Mesendoderm (in vitro differentiated cells): ENCODE measurements at regions not wholly inside any gene's neighbourhood (a gene's known extent, or its start where the extent isn't known, plus 50 kb on each side); places are given as distances from the start of the nearest gene placed in this dataset.

ENCODE experiments used
- DNase-seq: peaks from one replicate; pipeline ENCODE4 v3.0.0; 2013
- H2AK5ac ChIP-seq: 2 replicates; pipeline ENCODE4 v1.6.1; 2013; ENCODE audit warnings: low read length, inconsistent platforms
- H2BK120ac ChIP-seq: 2 replicates; pipeline ENCODE4 v1.6.1; 2013; ENCODE audit warnings: low read depth, mild to moderate bottlenecking, low read length, moderate library complexity, mixed read lengths
- H2BK15ac ChIP-seq: replicated peaks from 2 replicates; pipeline ENCODE4 v1.6.1; 2013; ENCODE audit warnings: low read depth, mild to moderate bottlenecking, moderate library complexity
- H2BK5ac ChIP-seq: 2 replicates; pipeline ENCODE4 v1.6.1; 2013; ENCODE audit warnings: low read length, inconsistent platforms
- H3K18ac ChIP-seq: 2 replicates; pipeline ENCODE4 v1.6.1; 2013; ENCODE audit warnings: mild to moderate bottlenecking, low read length, mixed read lengths
- H3K23ac ChIP-seq: one replicate; pipeline ENCODE4 v1.6.1; 2013; ENCODE audit warnings: low read length
- H3K27ac ChIP-seq: 2 replicates; pipeline ENCODE4 v1.5.1; 2013; ENCODE audit warnings: low read depth, mild to moderate bottlenecking, inconsistent platforms, low read length, moderate library complexity
- H3K27me3 ChIP-seq: 2 replicates; pipeline ENCODE4 v1.6.1; 2013; ENCODE audit warnings: low read length, control low read depth, mild to moderate bottlenecking, inconsistent platforms; ENCODE audit not compliant: insufficient read depth, poor library complexity
- H3K36me3 ChIP-seq: 2 replicates; pipeline ENCODE4 v1.6.1; 2013; ENCODE audit warnings: low read length, inconsistent platforms; ENCODE audit not compliant: control insufficient read depth, insufficient read depth
- H3K4ac ChIP-seq: one replicate; pipeline ENCODE4 v1.6.1; 2013; ENCODE audit warnings: low read depth, mild to moderate bottlenecking, low read length, moderate library complexity
- H3K4me1 ChIP-seq: 2 replicates; pipeline ENCODE4 v1.6.1; 2013; ENCODE audit warnings: low read depth, low read length, inconsistent platforms; ENCODE audit not compliant: control insufficient read depth
- H3K4me2 ChIP-seq: 2 replicates; pipeline ENCODE4 v1.6.1; 2013; ENCODE audit warnings: low read length
- H3K4me3 ChIP-seq: 2 replicates; pipeline ENCODE4 v1.5.1; 2013; ENCODE audit warnings: mild to moderate bottlenecking, low read length
- H3K56ac ChIP-seq: one replicate; pipeline ENCODE4 v1.6.1; 2013; ENCODE audit warnings: low read length
- H3K79me1 ChIP-seq: 2 replicates; pipeline ENCODE4 v1.6.1; 2013; ENCODE audit warnings: low read length, inconsistent platforms
- H3K79me2 ChIP-seq: 2 replicates; pipeline ENCODE4 v1.6.1; 2013; ENCODE audit warnings: mild to moderate bottlenecking, low read length; ENCODE audit not compliant: control insufficient read depth, insufficient read depth
- H3K9ac ChIP-seq: 2 replicates; pipeline ENCODE4 v1.6.1; 2013; ENCODE audit warnings: low read length, inconsistent platforms
- H4K5ac ChIP-seq: one replicate; pipeline ENCODE4 v1.6.1; 2013; ENCODE audit warnings: low read length
- H4K8ac ChIP-seq: one replicate; pipeline ENCODE4 v1.6.1; 2013; ENCODE audit warnings: low read depth, mild to moderate bottlenecking, control low read depth, low read length, moderate library complexity
- WGBS: extraction: QIAGEN DNeasy Blood & Tissue Kit; methylation state at CpG from one replicate; pipeline ENCODE4 v1.1.7; 2013; ENCODE audit warnings: low lambda C conversion rate, missing lambda C conversion rate; ENCODE audit not compliant: insufficient coverage; ENCODE audit errors: extremely low coverage; 5-methylcytosine and 5-hydroxymethylcytosine counted together

DNA sequence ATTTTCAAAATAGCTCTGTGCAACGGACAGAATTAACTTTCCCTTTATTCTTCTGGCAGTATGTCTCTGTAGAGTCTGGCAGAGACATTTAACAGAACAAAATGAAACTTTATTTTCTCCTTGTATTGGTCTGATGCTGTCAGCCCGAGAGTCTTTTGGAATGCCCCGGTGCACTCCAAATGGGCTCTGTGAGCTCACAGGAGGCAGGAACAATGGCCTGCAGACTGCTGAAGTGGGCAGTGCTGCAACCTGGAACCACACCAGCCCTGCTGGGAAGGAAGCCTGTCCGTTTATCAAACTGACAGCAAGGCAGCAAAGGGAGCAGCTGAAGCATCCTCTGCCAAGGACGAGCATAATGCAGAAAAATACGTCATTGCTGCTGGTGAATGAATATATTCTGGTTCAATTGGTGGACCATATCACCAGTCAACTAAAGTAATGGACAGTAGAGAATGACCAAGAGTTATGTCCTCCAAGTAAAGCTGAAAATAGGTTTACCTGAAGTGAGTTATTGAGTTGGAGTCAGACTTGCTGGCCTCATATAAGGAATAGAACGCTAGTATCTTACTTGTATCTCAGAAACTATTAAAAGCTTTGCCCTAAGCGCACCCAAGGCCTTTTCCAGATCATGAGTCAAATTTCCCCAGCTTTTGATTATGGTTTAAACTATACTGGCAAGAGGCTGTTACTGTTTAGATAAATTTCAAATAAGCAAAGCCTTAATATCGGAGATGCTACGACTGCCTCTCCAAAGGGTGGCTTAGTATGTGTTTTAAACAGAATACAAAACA lies 207.6 kb upstream of the TANK start:
- DNase-seq: no peak
- Histone ChIP-seq H3K4me2 (no peak overlapping the region), H2BK15ac (no peak overlapping the region), H3K9ac (no peak overlapping the region), H4K8ac (no peak overlapping the region), H3K23ac (no peak overlapping the region), H3K56ac (no peak overlapping the region), H4K5ac (no peak overlapping the region), H3K18ac (no peak overlapping the region), H2AK5ac (no peak overlapping the region), H3K79me1 (no peaks in the 10 kb centered on the region), H3K36me3 (no peaks in the 10 kb centered on the region), H3K79me2 (no peaks in the 10 kb centered on the region), H2BK120ac (no peak overlapping the region), H3K4ac (no peak overlapping the region), H3K4me3 (no peak overlapping the region), H3K27ac (no peak overlapping the region), H3K4me1 (no peaks in the 10 kb centered on the region), H3K27me3 (no peaks in the 10 kb centered on the region), H2BK5ac (no peak overlapping the region)
- no CpG with 5 or more reads among the region's 10 CpGs for WGBS

DNA sequence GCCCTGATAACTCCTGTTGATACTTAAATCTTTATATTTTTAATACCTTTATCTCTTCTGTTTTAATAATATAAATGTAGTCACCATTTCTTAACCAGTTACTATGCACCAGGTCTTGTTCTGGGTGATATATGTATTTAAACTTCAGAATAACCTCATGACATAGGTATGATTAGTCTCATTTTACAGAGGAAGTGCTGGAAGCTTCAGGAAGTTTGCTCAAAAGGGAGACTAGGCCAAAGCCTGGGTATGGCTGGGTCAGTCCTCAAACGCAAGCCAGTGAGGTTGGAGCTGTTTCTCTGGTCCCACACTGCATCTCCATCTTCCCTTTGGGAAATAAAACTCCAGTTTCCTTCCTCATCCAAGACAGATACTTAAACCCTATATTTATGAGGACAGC lies 204.7 kb upstream of the TANK start:
- Histone ChIP-seq H3K18ac (no peak overlapping the region), H3K4me1 (no peaks in the 10 kb centered on the region), H3K4ac (no peak overlapping the region), H2BK5ac (no peak overlapping the region), H3K56ac (no peak overlapping the region), H2BK120ac (no peak overlapping the region), H2BK15ac (no peak overlapping the region), H4K8ac (no peak overlapping the region), H3K27ac (no peak overlapping the region), H3K4me3 (no peak overlapping the region), H4K5ac (no peak overlapping the region), H3K36me3 (no peaks in the 10 kb centered on the region), H3K23ac (no peak overlapping the region), H3K4me2 (no peak overlapping the region), H3K27me3 (no peaks in the 10 kb centered on the region), H3K79me2 (no peaks in the 10 kb centered on the region), H3K79me1 (no peaks in the 10 kb centered on the region), H2AK5ac (no peak overlapping the region), H3K9ac (no peak overlapping the region)
- no CpG with 5 or more reads among the region's 1 CpG for WGBS
- DNase-seq: no peak

GRCh38 chr2:160956243-160956802 lies 203.9 kb upstream of the TANK start:
- Histone ChIP-seq H3K23ac (no peak overlapping the region), H3K27me3 (no peaks in the 10 kb centered on the region), H3K4me1 (no peaks in the 10 kb centered on the region), H2BK120ac (no peak overlapping the region), H3K4me3 (no peak overlapping the region), H3K9ac (no peak overlapping the region), H3K18ac (no peak overlapping the region), H3K36me3 (no peaks in the 10 kb centered on the region), H2AK5ac (no peak overlapping the region), H3K79me1 (no peaks in the 10 kb centered on the region), H3K4ac (no peak overlapping the region), H3K79me2 (no peaks in the 10 kb centered on the region), H4K8ac (no peak overlapping the region), H4K5ac (no peak overlapping the region), H2BK5ac (no peak overlapping the region), H3K4me2 (no peak overlapping the region), H3K56ac (no peak overlapping the region), H3K27ac (no peak overlapping the region), H2BK15ac (no peak overlapping the region)
- DNase-seq: no peak
- no CpG with 5 or more reads among the region's 6 CpGs for WGBS

- Histone ChIP-seq H3K18ac (no peak overlapping the region), H4K8ac (no peak overlapping the region), H3K79me1 (no peaks in the 10 kb centered on the region), H2BK15ac (no peak overlapping the region), H2BK120ac (no peak overlapping the region), H3K27me3 (no peaks in the 10 kb centered on the region), H3K56ac (no peak overlapping the region), H3K4me2 (no peak overlapping the region), H3K9ac (no peak overlapping the region), H3K4me3 (no peak overlapping the region), H3K4me1 (no peaks in the 10 kb centered on the region), H2AK5ac (no peak overlapping the region), H4K5ac (no peak overlapping the region), H3K27ac (no peak overlapping the region), H3K79me2 (no peaks in the 10 kb centered on the region), H2BK5ac (no peak overlapping the region), H3K23ac (no peak overlapping the region), H3K4ac (no peak overlapping the region), H3K36me3 (no peaks in the 10 kb centered on the region)
- DNase-seq: no peak
- no CpG with 5 or more reads among the region's 3 CpGs for WGBS
These were observed 196.3 kb upstream of the TANK start for GRCh38 chr2:160963957-160964356.

- H3K27ac ChIP-seq: no peak overlapping the region
- no peaks in the 10 kb centered on the region for H3K4me1 ChIP-seq
- no peaks in the 10 kb centered on the region for H3K79me1 ChIP-seq
- H3K4ac ChIP-seq: no peak overlapping the region
- H2BK15ac ChIP-seq: no peak overlapping the region
- H3K56ac ChIP-seq: no peak overlapping the region
- H2BK5ac ChIP-seq: no peak overlapping the region
- no peak overlapping the region for H2AK5ac ChIP-seq
- H3K23ac ChIP-seq: no peak overlapping the region
- no peak overlapping the region for H4K8ac ChIP-seq
- H3K4me3 ChIP-seq: no peak overlapping the region
- H4K5ac ChIP-seq: no peak overlapping the region
- no peaks in the 10 kb centered on the region for H3K27me3 ChIP-seq
- no CpG with 5 or more reads among the region's 6 CpGs for WGBS
- H3K9ac ChIP-seq: no peak overlapping the region
- no peak overlapping the region for H2BK120ac ChIP-seq
- no peaks in the 10 kb centered on the region for H3K36me3 ChIP-seq
- H3K18ac ChIP-seq: no peak overlapping the region
- no peaks in the 10 kb centered on the region for H3K79me2 ChIP-seq
- no peak for DNase-seq
- no peak overlapping the region for H3K4me2 ChIP-seq
These were observed 192.7 kb upstream of the TANK start for GRCh38 chr2:160967523-160967922.

DNA sequence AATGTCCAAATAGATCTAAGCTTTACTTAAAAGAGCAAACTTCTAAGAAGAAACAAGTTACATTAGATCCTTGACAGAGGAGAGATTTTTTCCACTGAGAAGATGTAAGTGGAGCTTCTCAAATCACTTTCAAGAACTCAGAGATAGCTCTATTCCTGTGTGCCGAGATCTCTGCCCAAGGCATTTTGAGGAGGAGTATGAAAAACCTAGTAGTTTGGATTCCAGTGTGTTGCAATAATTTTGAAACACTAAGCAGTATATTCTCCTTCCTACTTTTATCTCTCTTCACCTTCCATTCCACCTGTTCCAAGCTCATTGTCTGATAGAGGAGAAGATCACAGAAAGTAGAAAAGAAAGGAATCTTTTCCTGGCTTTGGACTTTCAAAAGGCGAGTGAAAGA lies 192.0 kb upstream of the TANK start:
- no peak overlapping the region for H2BK5ac ChIP-seq
- WGBS: no CpG with 5 or more reads among the region's 2 CpGs
- no peak overlapping the region for H3K4ac ChIP-seq
- H2BK120ac ChIP-seq: no peak overlapping the region
- no peak overlapping the region for H2AK5ac ChIP-seq
- H3K4me1 ChIP-seq: no peaks in the 10 kb centered on the region
- no peak overlapping the region for H3K4me3 ChIP-seq
- H3K36me3 ChIP-seq: no peaks in the 10 kb centered on the region
- H3K9ac ChIP-seq: no peak overlapping the region
- no peak overlapping the region for H3K56ac ChIP-seq
- no peak for DNase-seq
- no peak overlapping the region for H2BK15ac ChIP-seq
- H4K8ac ChIP-seq: no peak overlapping the region
- no peaks in the 10 kb centered on the region for H3K27me3 ChIP-seq
- H3K18ac ChIP-seq: no peak overlapping the region
- no peak overlapping the region for H3K23ac ChIP-seq
- H4K5ac ChIP-seq: no peak overlapping the region
- no peak overlapping the region for H3K4me2 ChIP-seq
- no peaks in the 10 kb centered on the region for H3K79me1 ChIP-seq
- no peaks in the 10 kb centered on the region for H3K79me2 ChIP-seq
- no peak overlapping the region for H3K27ac ChIP-seq
